HG02938 (cell line): ENCODE measurements at regions not wholly inside any gene's neighbourhood (a gene's known extent, or its start where the extent isn't known, plus 50 kb on each side); places are given as distances from the start of the nearest gene placed in this dataset.
A peak's percentile ranks its signal among the peaks of the same experiment; 100 is the strongest.

Experiments used
- ATAC-seq: cut with Tn5 transposase; IDR thresholded peaks from one replicate; pipeline ENCODE4 v1.9.1; 2021; ENCODE audit warnings: mild to moderate bottlenecking, moderate library complexity; ENCODE audit not compliant: unreplicated experiment

GRCh38 chrX:57848857-57849256, 61.4 kb downstream of the ZXDA start:
- no peak for ATAC-seq

GRCh38 chrX:57822818-57823217, 87.4 kb downstream of the ZXDA start:
- no peak for ATAC-seq

- no peak for ATAC-seq
Measured at GRCh38 chrX:57822398-57822797, 87.9 kb downstream of the ZXDA start.

GRCh38 chrX:57821703-57822387, 88.4 kb downstream of the ZXDA start:
- ATAC-seq = peak; percentile 65

GRCh38 chrX:57817302-57817701, 93.0 kb downstream of the ZXDA start:
- no peak for ATAC-seq

- ATAC-seq = no peak
Measured at GRCh38 chrX:57772637-57773036, 92.6 kb upstream of the NLRP2B start.

- ATAC-seq = no peak
Measured at GRCh38 chrX:57771689-57772088, 91.6 kb upstream of the NLRP2B start.

GRCh38 chrX:57752866-57753265, 72.8 kb upstream of the NLRP2B start:
- no peak for ATAC-seq

- no peak for ATAC-seq
Measured at GRCh38 chrX:57741107-57741506, 61.0 kb upstream of the NLRP2B start.

- no peak for ATAC-seq
Measured at GRCh38 chrX:57737881-57738280, 57.8 kb upstream of the NLRP2B start.
